CD4-positive, alpha-beta T cell treated with Interleukin-15 for 1 hour (primary cell): ENCODE measurements at regions not wholly inside any gene's neighbourhood (a gene's known extent, or its start where the extent isn't known, plus 50 kb on each side); places are given as distances from the start of the nearest gene placed in this dataset.
"Not testable (repeated sequence)": the region's sequence is repeated elsewhere in the genome, so short reads cannot be mapped to it uniquely, and the experiment has no call there.

Experiments
- DNase-seq: peaks from one replicate; pipeline ENCODE4 v3.0.0-alpha.2; 2020

GRCh38 chr5:142542078-142542477, 143.8 kb downstream of the FGF1 start:
- no peak for DNase-seq

- DNase-seq = no peak
Measured at GRCh38 chr5:142540922-142541422, 144.9 kb downstream of the FGF1 start.

- no peak for DNase-seq
Measured at GRCh38 chr5:142539154-142539740, 146.6 kb downstream of the FGF1 start.

- no peak for DNase-seq
Measured at GRCh38 chr5:142537938-142538337, 148.0 kb downstream of the FGF1 start.

GRCh38 chr5:142532781-142533176, 153.1 kb downstream of the FGF1 start:
- DNase-seq = no peak

GRCh38 chr5:142531977-142532780, 153.7 kb downstream of the FGF1 start:
- no peak for DNase-seq

GRCh38 chr5:142530904-142531303, 155.0 kb downstream of the FGF1 start:
- no peak for DNase-seq

- no peak for DNase-seq
Measured at GRCh38 chr5:142529626-142530278, 156.1 kb downstream of the FGF1 start.

- no peak for DNase-seq
Measured at GRCh38 chr5:142527664-142528295, 158.1 kb downstream of the FGF1 start.

- no peak for DNase-seq
Measured at GRCh38 chr5:142527234-142527633, 158.7 kb downstream of the FGF1 start.

- DNase-seq = no peak
Measured at GRCh38 chr5:142522983-142523382, 162.9 kb downstream of the FGF1 start.

GRCh38 chr5:142521706-142522105, 164.2 kb downstream of the FGF1 start:
- no peak for DNase-seq

GRCh38 chr5:142520885-142521284, 165.0 kb downstream of the FGF1 start:
- DNase-seq = no peak

GRCh38 chr5:142519913-142520312, 166.0 kb downstream of the FGF1 start:
- DNase-seq = not testable (repeated sequence)

GRCh38 chr5:142517840-142518239, 168.1 kb downstream of the FGF1 start:
- DNase-seq = no peak

GRCh38 chr5:142516732-142517131, 169.2 kb downstream of the FGF1 start:
- DNase-seq = no peak

- no peak for DNase-seq
Measured at GRCh38 chr5:142515036-142515435, 170.9 kb downstream of the FGF1 start.

GRCh38 chr5:142514196-142514595, 171.7 kb downstream of the FGF1 start:
- DNase-seq = no peak

GRCh38 chr5:142512043-142513042, 173.5 kb downstream of the FGF1 start:
- DNase-seq = no peak

GRCh38 chr5:142511358-142511757, 174.5 kb downstream of the FGF1 start:
- no peak for DNase-seq

GRCh38 chr5:142509026-142509425, 176.9 kb downstream of the FGF1 start:
- DNase-seq = no peak

- no peak for DNase-seq
Measured at GRCh38 chr5:142508591-142508990, 177.3 kb downstream of the FGF1 start.
